22Rv1 (cell line): ENCODE measurements at regions not wholly inside any gene's neighbourhood (a gene's known extent, or its start where the extent isn't known, plus 50 kb on each side); places are given as distances from the start of the nearest gene placed in this dataset.

ENCODE experiments used
- H3K27ac ChIP-seq: fragments of 450-650 bp; 2 replicates; pipeline ENCODE4 v1.5.1; 2017
- ZFX ChIP-seq: fragments of 450-650 bp; IDR thresholded peaks from 2 replicates; pipeline ENCODE4 v1.6.1; 2017; ENCODE audit warnings: antibody characterized with exemption, borderline replicate concordance
- TF ChIP-seq, protein P1 (sequence below): fragments of 450-650 bp; IDR thresholded peaks from 2 replicates; pipeline ENCODE4 v1.5.1; 2017; ENCODE audit warnings: mild to moderate bottlenecking

- H3K27ac ChIP-seq, result no peak overlapping the region
- no peak for TF ChIP-seq ZFX
- TF ChIP-seq, protein P1, sequence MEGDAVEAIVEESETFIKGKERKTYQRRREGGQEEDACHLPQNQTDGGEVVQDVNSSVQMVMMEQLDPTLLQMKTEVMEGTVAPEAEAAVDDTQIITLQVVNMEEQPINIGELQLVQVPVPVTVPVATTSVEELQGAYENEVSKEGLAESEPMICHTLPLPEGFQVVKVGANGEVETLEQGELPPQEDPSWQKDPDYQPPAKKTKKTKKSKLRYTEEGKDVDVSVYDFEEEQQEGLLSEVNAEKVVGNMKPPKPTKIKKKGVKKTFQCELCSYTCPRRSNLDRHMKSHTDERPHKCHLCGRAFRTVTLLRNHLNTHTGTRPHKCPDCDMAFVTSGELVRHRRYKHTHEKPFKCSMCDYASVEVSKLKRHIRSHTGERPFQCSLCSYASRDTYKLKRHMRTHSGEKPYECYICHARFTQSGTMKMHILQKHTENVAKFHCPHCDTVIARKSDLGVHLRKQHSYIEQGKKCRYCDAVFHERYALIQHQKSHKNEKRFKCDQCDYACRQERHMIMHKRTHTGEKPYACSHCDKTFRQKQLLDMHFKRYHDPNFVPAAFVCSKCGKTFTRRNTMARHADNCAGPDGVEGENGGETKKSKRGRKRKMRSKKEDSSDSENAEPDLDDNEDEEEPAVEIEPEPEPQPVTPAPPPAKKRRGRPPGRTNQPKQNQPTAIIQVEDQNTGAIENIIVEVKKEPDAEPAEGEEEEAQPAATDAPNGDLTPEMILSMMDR, result no peak
Measured at GRCh38 chr21:28136656-28137255, 855.9 kb downstream of the LTN1 start.

GRCh38 chr21:28135646-28136045 lies 857.0 kb downstream of the LTN1 start:
- TF ChIP-seq, protein P1, result no peak
- TF ChIP-seq ZFX, result no peak
- no peak overlapping the region for H3K27ac ChIP-seq

DNA sequence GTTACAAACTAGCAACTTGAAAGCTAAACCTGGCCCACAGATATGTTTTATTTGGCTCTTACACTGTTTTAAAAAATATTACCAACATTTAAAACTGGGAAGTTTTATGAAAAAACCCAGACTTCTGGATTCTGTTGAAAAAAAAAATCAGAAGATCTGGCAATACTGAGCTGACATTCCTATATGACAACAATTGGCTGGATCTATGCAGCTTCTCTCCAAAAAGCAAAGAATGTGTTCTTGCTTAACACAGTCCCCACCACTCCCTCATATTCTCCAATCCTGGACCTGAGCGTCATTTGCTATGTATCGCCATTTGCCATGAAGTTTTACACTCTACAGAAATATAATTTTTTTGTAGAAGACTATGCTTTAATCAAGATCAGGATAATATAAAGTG lies 859.6 kb downstream of the LTN1 start:
- no peak overlapping the region for H3K27ac ChIP-seq
- TF ChIP-seq, protein P1, result no peak
- TF ChIP-seq ZFX, result no peak

- no peak for TF ChIP-seq ZFX
- TF ChIP-seq, protein P1, result no peak
- H3K27ac ChIP-seq, result no peak overlapping the region
Measured at GRCh38 chr21:28132713-28133112, 860.0 kb downstream of the LTN1 start.

DNA sequence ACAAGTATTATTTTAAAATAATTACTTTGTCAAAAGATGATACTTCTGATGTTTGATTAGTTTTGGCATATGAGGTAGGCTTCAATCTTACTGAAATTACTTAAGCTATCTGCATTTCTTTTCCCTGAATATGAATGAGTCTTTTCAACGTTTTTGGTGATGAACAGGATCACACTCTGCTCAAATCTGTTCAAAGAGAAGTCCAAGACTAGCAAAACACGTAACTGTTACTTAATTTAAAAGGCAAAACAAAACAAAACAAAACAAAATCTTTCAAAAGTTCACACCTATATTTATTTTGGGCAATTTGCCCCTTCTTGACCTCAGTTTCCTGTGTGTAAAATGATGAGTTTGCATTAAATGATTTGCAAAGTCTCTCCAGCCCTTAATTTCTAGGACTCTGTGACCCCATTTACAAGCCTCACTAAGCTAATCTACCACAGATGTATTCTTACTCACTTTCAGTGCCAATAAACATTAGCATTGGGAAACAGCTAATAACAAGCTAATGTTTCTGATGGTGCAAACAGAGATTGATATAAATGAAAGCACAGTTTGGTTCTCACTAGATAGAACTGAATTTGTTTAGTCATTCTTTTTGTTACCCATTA lies 865.4 kb downstream of the LTN1 start:
- H3K27ac ChIP-seq, result no peak overlapping the region

GRCh38 chr21:28126521-28127174 lies 866.0 kb downstream of the LTN1 start:
- no peak for TF ChIP-seq ZFX
- TF ChIP-seq, protein P1, result no peak

More for the DNA sequence above, 865.4 kb downstream of the LTN1 start:
- TF ChIP-seq, protein P1, result no peak
- TF ChIP-seq ZFX, result no peak

GRCh38 chr21:28124541-28124940 lies 868.1 kb downstream of the LTN1 start:
- H3K27ac ChIP-seq, result no peak overlapping the region
- no peak for TF ChIP-seq ZFX
- TF ChIP-seq, protein P1, result no peak

More at GRCh38 chr21:28126521-28127174, 866.0 kb downstream of the LTN1 start:
- H3K27ac ChIP-seq, result no peak overlapping the region
